ENCODE measurements at regions not wholly inside any gene's neighbourhood (a gene's known extent, or its start where the extent isn't known, plus 50 kb on each side); places are given as distances from the start of the nearest gene placed in this dataset.

DNA sequence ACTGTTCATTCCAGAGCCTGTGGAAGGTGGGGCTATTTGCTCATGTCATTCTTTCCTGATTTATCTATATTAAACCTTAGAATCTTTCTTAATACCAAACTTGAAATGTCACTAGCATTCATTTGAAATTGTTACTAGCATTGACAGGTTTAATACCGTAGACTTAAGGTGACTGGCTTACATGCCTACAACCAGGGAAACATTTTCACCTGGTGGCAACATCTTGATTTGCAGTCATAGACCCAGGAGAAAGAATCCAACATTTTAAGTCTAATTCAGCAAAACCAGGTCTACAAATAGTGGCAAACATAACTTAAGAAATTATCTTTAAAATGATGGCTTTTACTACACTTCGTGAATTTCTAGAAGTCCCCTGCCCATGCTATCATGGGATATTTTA lies 353.7 kb downstream of the HTR7 start:
- H3K4me3 ChIP-seq (ENCODE audit: low read depth, low read length): no peak overlapping the region
- TF ChIP-seq, protein P1, sequence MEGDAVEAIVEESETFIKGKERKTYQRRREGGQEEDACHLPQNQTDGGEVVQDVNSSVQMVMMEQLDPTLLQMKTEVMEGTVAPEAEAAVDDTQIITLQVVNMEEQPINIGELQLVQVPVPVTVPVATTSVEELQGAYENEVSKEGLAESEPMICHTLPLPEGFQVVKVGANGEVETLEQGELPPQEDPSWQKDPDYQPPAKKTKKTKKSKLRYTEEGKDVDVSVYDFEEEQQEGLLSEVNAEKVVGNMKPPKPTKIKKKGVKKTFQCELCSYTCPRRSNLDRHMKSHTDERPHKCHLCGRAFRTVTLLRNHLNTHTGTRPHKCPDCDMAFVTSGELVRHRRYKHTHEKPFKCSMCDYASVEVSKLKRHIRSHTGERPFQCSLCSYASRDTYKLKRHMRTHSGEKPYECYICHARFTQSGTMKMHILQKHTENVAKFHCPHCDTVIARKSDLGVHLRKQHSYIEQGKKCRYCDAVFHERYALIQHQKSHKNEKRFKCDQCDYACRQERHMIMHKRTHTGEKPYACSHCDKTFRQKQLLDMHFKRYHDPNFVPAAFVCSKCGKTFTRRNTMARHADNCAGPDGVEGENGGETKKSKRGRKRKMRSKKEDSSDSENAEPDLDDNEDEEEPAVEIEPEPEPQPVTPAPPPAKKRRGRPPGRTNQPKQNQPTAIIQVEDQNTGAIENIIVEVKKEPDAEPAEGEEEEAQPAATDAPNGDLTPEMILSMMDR (IDR thresholded peaks at IDR 0.05; ENCODE audit: borderline replicate concordance, insufficient read depth, low read depth, low read length): no peak

- no peak overlapping the region for H3K4me3 ChIP-seq (ENCODE audit: low read depth, low read length)
- TF ChIP-seq, protein P1 (IDR thresholded peaks at IDR 0.05; ENCODE audit: borderline replicate concordance, insufficient read depth, low read depth, low read length): no peak
These were observed 331.1 kb downstream of the HTR7 start for GRCh38 chr10:90526721-90527120.

- TF ChIP-seq, protein P1 (IDR thresholded peaks at IDR 0.05; ENCODE audit: borderline replicate concordance, insufficient read depth, low read depth, low read length): no peak
- H3K4me3 ChIP-seq (ENCODE audit: low read depth, low read length): no peak overlapping the region
These were observed 327.3 kb downstream of the HTR7 start for GRCh38 chr10:90530521-90530920.

- H3K4me3 ChIP-seq (ENCODE audit: low read depth, low read length): no peak overlapping the region
- TF ChIP-seq, protein P1 (IDR thresholded peaks at IDR 0.05; ENCODE audit: borderline replicate concordance, insufficient read depth, low read depth, low read length): no peak
These were observed 300.5 kb downstream of the HTR7 start for GRCh38 chr10:90557385-90557784.

GRCh38 chr10:90560331-90560730 lies 297.5 kb downstream of the HTR7 start:
- TF ChIP-seq, protein P1 (IDR thresholded peaks at IDR 0.05; ENCODE audit: borderline replicate concordance, insufficient read depth, low read depth, low read length): no peak

GRCh38 chr10:90561666-90562065 lies 296.2 kb downstream of the HTR7 start:
- TF ChIP-seq, protein P1 (IDR thresholded peaks at IDR 0.05; ENCODE audit: borderline replicate concordance, insufficient read depth, low read depth, low read length): no peak
- no peak overlapping the region for H3K4me3 ChIP-seq (ENCODE audit: low read depth, low read length)

More at GRCh38 chr10:90560331-90560730, 297.5 kb downstream of the HTR7 start:
- H3K4me3 ChIP-seq (ENCODE audit: low read depth, low read length): no peak overlapping the region

GRCh38 chr10:90571481-90572258 lies 286.2 kb downstream of the HTR7 start:
- TF ChIP-seq, protein P1 (IDR thresholded peaks at IDR 0.05; ENCODE audit: borderline replicate concordance, insufficient read depth, low read depth, low read length): no peak
- no peak overlapping the region for H3K4me3 ChIP-seq (ENCODE audit: low read depth, low read length)
